ENCODE measurements at regions not wholly inside any gene's neighbourhood (a gene's known extent, or its start where the extent isn't known, plus 50 kb on each side); places are given as distances from the start of the nearest gene placed in this dataset.
A peak's percentile ranks its signal among the peaks of the same experiment; 100 is the strongest.

DNA sequence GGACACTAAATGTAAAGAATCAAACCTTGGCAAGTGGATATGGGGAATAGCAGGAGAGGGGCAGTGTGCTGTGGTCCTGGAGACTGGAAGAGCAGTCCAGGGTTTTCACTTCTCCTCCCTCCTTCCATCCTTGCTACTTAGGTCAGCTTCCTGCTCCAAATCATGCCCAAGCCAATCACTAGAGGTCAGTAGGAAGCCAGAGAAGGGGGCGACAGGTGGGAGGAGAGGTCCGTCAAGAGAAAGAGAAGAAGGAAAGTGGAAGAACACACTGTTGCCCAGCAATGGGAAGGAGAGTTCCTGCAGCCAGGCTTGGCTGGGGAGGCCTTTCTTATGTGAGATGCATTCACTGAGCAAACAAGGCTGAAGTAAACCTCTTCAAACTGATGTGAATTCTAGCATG lies 289.6 kb downstream of the DTWD2 start:
- TF ChIP-seq CTCF (IDR thresholded peaks at IDR 0.05), result peak; percentile 19; the same call in 1 of the 2 replicates
- no peak for TF ChIP-seq ZFX (IDR thresholded peaks at IDR 0.05; ENCODE audit: borderline replicate concordance)

Measured in 22Rv1 (cell line).